SH-SY5Y (cell line): ENCODE measurements at regions not wholly inside any gene's neighbourhood (a gene's known extent, or its start where the extent isn't known, plus 50 kb on each side); places are given as distances from the start of the nearest gene placed in this dataset.

ENCODE experiments used
- GATA2 ChIP-seq: IDR thresholded peaks from 2 replicates; pipeline ENCODE4 v1.6.1; 2011; ENCODE audit warnings: mild to moderate bottlenecking, low read depth, low read length
- GATA3 ChIP-seq: IDR thresholded peaks from 2 replicates; pipeline ENCODE4 v1.6.1; 2011; ENCODE audit warnings: low read depth, mild to moderate bottlenecking, low read length, moderate library complexity

DNA sequence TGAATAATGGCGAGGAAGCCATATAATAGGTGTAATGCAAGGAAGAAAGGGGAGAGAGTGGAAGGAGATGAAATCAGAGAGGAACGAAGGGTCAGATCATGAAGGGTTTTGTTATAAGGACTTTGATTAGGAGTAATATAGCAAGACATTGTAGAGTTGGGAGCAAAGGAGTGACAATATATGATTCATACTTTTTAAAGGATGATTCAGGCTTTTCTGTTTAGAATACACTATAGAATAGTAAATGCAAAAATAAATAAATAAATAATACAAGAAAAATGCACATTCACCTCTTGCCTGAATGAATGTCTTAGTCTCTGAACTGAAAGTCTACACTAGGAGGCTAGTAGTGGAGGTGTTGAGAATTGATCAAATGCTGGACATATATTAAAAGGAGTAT is 1524.4 kb upstream of the AGA start:
- TF ChIP-seq GATA2, result no peak
- TF ChIP-seq GATA3, result no peak

GRCh38 chr4:178970433-178971140 is 1528.3 kb upstream of the AGA start:
- TF ChIP-seq GATA3 (no peak), GATA2 (no peak)

DNA sequence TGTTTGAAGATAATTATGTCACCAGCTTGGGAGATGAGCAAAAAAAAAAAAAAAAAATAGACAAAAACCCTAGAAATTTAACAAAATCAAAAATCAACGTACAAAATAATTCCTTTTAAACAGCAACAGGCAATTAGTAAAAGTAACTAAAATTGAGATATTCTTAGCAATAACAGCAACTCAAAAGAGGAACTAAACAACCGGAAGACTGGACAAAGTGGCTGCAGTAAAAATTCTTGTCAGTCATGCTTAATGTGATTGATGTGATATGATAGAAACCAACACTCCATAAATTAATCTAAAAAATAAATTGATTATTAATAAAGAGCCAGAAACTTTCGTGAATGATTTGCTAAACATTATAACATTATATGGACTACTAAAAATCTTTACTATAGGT is 1534.6 kb upstream of the AGA start:
- TF ChIP-seq GATA2 (no peak), GATA3 (no peak)

DNA sequence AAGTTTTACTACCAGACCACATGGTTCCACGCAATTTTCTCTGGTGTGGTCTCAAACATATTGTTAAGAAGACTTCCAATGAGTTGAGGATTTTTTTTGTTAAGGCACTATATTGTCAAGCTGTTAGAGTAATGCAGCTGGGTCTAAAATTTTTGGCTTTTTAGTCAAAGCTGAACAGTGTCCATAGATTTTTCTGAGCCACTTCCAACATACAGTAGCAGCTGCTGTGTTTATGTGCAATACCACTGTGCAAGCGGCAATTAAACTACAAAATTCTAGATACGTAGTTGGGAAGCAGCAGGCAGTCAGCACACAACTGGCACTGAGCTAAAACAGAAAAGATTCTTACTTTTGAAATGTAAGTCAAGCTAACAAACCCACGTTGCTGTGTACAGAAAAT is 1551.1 kb upstream of the AGA start:
- no peak for TF ChIP-seq GATA3
- TF ChIP-seq GATA2, result no peak

GRCh38 chr4:179001918-179002317 is 1559.7 kb upstream of the AGA start:
- no peak for TF ChIP-seq GATA2
- no peak for TF ChIP-seq GATA3

DNA sequence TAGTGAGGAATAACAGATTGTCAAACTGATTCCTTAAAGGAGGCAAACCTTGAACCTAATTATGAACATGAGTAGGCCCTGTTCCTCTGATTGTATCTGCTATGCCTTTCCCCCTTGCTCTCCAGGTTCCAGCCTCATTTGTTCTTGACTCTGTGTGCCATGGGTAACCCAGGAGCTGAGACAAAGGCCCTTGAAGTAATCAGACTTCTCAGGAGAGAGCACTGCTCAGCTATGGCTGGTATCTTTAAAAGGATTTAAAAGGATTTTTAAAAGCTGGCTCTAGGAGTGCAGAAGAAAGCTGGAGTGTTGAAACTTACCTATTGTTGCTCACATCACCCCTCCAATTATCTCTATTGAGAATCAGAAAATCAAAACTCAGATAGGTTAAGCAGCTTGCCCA is 1565.5 kb upstream of the AGA start:
- TF ChIP-seq GATA3 (no peak), GATA2 (no peak)

GRCh38 chr4:179017581-179017980 is 1575.3 kb upstream of the AGA start:
- TF ChIP-seq GATA3 (no peak), GATA2 (no peak)

- no peak for TF ChIP-seq GATA2
- no peak for TF ChIP-seq GATA3
Observed at GRCh38 chr4:179027569-179027968, 1585.3 kb upstream of the AGA start.

DNA sequence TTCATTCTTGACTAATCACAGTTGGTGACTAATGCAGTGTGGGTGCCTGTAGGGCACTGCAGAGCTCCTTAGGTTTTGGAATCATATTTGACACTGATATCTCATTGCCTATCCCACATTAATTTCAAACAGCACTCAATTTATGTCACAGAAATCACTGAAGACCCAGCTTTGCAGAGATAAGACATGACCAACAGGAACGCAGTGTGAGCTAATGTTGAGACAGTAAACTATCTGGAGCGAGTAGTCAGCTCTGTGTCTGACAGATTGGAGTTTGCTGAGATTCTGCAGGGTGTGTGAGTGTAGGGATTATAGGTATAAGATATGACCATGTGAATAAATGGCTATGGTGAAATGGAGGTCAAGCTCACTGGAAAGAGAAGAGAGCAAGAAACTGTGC is 1586.1 kb upstream of the AGA start:
- TF ChIP-seq GATA2, result no peak
- no peak for TF ChIP-seq GATA3

DNA sequence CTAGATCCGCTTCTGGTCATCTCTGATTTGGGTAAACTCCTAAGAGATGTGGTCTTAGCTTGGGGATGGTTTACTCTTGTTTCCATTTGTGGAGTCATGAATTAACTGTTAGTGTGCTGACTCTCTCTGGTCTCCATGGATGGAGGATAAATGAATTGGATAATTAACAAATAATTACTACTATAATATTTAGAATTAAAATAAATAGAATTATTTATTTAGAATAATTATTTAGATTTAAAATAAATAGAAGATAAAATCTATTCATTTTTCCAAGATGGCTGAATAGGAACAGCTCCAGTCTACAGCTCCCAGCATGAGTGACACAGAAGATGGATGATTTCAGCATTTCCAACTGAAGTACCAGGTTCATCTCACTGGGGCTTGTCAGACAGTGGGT is 1587.4 kb upstream of the AGA start:
- no peak for TF ChIP-seq GATA2
- no peak for TF ChIP-seq GATA3

DNA sequence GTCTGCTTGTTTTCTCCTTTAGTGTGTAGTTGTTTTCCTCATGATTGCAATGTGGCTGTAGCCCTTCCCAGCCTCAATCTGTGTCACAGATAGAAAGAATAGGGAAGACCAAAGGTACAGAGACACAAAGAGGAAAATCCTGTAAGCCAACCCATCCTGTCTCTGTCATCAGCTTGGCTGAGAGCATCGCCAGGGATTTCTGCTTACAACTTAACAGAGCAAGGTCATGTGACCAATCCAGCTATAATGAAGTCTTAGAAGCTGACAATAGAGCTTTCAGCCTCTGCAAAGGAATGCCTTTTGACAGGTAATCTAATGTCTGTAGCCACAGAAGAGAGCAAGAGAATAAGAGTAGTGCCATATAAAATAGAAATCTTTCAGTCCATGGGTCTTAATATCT is 1598.0 kb upstream of the AGA start:
- no peak for TF ChIP-seq GATA3
- TF ChIP-seq GATA2, result no peak

DNA sequence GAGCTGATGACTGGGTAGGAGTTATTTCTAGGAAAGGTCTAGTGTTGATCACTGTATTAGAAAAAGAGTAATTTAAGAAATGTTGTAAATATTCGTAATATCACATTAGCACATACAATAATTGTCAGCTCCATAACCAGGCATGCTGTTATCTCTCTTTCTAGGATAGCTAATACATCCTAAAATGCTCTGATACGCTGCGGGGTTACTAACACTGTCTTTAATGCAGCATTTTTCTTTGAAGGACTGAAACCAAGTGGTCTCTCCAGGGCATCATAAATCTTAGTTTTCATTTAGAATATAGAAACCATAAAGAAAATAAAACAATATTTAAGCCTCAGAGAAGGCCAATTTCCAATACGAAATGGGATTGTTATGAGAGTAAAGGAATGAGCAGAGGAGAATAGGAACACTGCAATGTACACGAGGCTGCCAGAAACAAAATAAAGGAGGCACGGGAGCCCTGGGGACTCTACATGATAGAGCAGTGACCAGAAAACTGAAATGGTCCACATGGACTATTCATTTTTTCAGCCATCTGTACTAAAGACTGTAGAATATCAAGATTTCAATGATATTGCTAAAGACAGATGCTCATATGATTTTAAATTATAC is 1606.7 kb upstream of the AGA start:
- TF ChIP-seq GATA2, result no peak
- TF ChIP-seq GATA3, result no peak

- TF ChIP-seq GATA3, result no peak
- TF ChIP-seq GATA2, result no peak
Observed at GRCh38 chr4:179051206-179051605, 1609.0 kb upstream of the AGA start.

DNA sequence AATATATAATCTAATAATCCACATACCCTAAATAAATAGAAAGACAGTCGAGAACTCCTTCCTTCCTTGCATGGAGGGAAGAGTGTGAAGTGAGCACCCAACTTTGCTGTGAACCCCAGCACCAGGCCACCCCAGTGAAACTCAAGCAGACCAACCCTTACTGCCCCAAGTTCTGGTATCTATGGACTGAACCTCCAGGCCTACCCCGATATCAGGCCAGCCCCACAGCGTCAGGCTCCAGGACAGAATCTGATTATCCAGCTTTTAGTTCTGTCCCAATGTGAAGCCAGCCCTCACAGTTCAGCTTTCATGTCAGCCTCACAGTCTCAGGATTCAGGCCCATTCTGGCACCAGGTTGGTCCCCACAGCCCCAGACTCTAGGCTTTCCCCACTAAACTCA is 1617.2 kb upstream of the AGA start:
- no peak for TF ChIP-seq GATA2
- no peak for TF ChIP-seq GATA3

DNA sequence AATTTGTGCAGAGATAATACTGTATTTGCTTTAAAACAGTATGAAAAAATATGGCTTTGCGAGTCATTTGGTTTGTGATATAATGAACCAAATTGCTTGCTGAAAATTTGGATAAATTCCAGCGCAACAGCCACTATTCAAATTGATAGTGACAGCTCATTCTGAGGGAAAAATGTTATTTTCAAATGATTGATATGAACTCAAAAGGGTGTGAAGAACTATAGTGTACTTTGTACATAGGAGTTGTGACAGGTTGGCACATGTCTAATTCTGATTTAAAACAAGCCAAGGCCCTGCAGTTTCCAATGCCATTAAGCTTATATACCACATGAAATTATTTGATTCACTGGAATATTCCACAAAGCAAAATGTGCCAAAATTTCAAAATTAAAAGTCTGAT is 1628.9 kb upstream of the AGA start:
- TF ChIP-seq GATA2 (no peak), GATA3 (no peak)

DNA sequence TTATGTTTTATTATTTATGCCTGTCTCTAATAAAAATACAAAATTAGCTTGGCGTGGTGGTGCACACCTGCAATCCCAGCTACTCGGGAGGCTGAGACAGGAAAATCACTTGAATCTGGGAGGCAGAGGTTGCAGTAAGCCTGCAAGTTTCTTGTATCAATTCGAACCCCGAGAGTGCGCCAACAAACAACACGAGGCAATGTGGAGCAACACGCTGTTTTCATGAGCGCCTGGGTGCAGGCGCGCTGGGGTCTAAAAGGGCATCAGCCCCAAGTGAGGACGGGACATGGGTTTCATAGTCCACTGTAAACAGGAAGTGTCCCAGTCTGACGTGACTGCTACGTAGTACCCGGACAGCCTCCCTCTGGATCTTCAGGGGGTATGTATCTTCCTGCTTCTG is 1634.6 kb upstream of the AGA start:
- no peak for TF ChIP-seq GATA3
- no peak for TF ChIP-seq GATA2
